Fibroblast of skin of left biceps (primary cell): ENCODE measurements at regions not wholly inside any gene's neighbourhood (a gene's known extent, or its start where the extent isn't known, plus 50 kb on each side); places are given as distances from the start of the nearest gene placed in this dataset.

ENCODE experiments used
- DNase-seq, 2 experiments: peaks; one replicate each; pipeline ENCODE4 v3.0.0-alpha.2; 2013; ENCODE audit warnings: low read depth in 2 of 2

DNA sequence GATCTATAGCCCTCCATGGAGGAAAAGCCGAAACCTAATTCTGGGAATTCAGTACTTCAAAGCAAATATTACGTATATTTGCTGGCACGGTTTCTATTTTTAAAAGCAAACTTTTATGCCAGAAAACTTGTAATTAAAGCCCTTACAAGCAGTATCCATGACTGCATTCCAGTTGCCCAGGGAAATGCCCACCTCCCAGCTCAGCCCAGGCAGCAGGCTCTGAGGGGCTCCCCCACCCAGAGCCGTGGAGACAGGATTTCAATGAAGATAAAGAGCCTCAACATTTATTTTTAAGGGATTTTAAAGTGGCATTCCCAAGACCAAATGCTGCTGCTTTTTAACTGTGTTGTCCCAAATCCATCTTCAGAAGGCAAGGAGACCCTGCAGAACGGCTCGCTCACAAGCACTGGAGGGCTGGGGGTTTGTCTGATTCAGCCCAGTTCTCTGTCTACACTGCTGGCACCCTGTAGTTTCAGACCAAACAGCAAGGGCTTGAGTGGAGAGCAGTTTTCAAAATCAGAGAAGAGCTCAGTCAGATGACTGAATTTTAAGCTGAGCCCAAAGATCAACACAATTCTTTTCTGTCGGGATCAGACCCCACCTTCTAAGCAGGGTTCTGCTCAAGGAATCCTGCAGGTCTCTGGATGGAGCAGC lies 105.1 kb downstream of the KCNF1 start:
- no peak for DNase-seq

DNA sequence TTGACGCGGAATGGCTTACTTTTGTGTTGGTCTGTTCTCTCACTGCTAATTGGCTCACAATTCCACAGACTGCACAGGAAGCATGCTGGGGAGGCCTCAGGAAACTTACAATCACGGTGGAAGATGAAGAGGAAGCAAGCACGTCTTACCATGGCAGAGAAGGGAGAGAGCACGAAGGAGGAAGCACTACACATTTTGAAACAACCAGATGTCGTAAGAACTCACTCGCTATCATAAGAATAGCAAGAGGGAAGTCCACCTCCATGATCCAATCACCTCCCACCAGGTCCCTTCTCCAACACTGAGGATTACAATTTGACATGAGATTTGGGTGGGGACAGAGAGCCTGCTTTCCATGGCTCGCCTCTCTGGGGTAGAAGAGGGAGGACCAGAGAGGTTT lies 106.2 kb downstream of the KCNF1 start:
- no peak for DNase-seq

DNA sequence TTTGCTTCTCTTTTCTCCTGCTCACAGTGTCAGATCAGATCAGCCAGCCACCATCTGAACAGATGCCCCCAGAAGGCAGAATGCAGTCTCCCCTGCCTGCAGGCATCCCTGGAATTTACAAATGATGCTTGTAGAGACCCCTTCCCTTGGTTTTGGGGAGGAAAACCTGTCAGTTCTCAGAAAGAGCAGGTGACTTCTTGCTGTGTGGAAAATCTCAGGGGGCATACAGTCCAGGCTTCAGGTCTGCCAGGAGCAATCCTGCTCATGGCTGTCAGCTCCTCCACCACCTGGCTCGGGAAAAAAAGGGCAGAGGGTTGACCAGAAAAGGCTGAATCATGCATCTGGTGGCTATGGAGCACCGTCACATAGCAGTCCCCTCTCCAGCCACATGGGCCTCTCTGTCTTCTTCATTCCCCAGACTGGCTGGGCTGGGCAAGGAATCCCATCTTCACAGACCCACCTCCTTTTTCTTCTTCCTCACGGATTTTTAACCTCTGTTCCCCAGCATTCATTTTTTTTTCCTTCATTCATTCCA lies 107.0 kb downstream of the KCNF1 start:
- no peak for DNase-seq

DNA sequence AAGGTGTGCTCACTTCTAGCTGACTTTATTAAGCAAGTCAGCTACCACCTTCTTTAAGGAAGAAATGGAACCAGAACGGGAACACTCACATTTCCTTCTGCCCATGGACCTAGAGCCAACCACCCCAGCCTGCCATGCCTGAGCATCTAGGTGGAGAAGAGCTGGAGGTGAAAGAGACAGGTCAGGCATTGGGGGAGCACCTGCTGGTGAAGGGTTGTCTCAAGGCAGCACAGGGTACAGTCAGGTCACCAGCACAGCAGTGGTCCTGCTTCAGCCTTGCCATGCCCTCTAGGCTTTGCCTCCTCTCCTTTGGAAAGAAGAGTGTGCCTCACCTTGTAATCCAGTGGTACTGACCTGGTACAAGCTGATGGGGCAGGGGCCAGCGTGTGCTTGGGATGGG lies 107.9 kb downstream of the KCNF1 start:
- no peak for DNase-seq

DNA sequence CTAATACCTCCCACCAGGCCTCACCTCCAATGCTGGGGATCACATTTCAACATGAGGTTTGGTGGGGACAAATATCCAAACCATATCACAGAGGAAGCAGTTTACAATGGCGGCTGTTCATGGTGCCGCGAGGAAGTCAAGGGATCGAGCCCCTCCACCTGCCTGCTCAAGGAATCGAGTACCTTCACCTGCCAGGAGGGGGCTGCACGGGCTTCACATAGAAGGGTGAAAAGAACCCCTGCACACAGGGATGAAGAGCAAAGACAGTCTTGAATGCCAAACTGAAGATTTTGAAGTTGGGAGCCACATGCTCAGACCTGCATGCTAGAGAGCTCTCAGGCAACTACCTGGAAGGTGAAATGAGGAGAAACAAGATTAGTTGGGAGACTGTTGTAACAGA lies 110.3 kb downstream of the KCNF1 start:
- DNase-seq, result no peak

DNA sequence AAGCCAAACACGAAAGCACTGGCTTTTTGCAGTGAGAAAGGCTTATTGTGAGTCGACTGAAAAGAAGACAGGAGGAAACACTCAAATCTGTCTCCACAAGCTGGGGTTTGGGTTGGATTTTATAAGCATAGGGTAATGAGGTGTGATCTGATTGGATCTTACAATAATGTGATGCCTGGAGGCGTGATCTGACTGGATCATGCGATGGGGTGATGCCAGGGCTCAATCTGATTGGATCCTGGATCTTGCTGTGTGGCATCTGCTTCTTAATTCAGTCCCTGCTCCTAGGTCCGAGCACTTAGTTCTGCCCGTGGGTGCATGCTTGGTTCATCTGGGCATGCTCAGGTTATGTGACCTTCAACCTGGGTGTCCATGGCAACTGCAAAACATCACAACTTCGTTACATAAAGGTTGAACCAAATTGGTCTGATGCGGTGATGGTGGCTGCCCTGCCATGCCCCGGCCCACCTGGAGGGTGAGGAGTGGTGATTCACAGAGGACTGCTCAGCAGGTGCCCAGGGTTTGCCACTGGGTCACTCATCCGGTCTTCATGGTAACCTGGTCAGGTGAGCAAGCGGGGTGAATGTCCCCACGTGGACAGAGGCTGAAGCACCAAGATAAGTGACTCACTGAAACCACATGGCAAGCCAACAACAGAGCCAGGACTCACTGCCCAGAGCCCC lies 111.0 kb downstream of the KCNF1 start:
- no peak for DNase-seq

DNA sequence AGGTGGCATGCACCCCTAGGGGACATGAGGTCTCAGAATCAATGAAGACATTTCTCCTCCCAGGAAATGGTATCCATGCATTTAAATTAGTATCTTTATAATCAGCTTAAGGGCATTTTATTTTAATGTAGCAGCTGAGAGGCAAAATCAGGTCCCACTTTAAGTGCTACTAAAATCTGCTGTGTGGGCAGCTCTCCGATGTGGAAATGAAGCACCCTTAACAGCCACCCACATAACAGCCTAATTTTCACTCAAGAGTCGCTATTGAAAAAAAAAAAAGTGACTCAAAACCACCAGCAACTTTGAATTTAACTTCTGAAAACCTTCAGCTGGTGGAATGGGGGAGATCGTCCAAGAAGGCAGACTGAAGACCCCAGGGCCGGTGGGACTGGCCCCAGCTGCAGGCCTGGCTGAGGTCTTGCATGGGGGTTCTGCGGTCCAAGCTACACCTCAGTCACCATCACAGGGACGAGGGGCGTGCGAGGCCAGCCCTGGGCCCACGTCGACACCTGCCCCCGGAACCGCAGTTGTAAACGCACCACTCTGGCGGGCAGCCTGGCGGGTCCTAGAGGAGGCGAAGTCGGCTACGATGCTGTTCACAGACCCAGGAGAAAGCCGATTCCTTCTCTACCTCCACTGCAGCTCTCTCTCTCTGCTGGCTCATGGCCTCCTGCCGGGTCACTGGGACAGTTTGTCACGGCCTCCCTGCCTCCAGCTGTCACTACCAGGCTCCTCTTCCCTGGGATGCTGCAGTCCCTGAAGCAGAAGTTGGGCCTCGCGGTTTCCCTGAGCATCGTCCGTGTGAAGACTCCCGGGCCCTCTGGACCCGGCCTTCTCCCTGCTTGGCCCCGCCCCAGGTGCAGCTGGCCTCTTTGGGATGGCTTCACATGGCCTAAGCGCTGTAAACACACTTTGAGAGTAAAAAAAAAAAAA lies 111.9 kb downstream of the KCNF1 start:
- DNase-seq, result no peak

DNA sequence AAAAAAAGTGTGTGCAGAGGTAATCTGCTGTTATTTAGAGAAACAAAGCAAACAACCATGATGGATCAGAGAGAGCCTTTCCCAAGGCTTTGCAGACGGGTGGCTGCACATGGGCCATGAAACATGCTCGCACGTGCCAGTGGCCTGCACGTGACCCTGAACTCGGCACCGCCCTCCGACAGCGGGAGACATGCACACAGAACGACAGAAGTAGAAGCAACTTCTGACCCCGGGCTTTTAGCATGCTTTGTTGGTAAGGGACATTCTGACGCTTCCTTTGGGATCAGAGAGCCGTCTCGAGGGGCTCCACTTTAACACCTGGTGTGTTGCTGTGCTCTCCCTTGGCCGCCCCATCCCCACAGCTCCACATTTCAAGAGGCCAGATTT lies 112.5 kb downstream of the KCNF1 start:
- no peak for DNase-seq

DNA sequence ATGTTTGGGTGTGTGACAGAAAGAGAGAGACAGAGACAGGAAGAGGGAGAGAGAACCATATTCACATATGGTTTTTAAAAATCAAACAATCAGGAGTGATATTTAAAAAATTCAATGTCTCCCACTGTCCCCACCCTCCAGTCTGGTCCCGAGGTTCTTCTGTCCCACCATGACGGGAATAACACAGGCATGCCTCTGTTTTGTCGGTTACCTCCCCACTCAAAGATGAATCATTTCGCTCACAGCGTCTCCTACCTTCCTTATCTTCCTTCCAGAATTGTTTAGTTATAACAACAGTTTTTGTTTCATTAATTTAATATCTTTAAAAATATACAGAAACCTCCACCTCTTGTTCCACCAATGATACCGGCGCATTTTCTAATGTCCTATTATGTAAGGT lies 113.0 kb downstream of the KCNF1 start:
- DNase-seq, result no peak

DNA sequence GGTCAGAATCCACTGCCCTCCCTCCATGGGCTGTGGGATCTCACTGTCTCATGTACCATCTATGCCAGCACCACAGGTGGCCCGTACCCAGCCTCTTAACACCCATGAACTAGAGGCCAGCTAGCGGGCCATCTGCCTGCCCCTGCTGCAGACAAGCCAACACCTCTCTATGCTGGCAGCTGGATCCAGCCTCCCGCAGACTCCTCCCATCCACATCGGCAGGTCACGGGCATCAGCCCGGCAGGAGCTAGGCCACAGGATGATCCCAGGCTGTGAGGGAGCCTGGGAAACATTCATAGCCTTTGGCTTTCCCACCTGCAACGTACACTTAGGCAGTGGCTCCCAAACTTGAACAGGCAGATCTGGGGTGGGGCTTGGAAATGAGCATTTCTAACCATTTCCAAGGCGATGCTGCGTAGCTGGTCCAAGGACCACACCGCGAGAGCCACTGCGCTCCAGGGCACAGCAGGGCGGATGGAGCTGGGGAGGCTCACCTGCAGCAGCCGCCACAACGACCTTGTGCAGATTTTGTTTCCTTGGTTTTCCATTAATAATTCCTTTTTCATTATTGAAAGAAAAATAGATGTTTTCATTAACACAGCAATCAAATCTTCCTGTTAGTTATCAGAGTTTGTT lies 114.7 kb downstream of the KCNF1 start:
- no peak for DNase-seq

DNA sequence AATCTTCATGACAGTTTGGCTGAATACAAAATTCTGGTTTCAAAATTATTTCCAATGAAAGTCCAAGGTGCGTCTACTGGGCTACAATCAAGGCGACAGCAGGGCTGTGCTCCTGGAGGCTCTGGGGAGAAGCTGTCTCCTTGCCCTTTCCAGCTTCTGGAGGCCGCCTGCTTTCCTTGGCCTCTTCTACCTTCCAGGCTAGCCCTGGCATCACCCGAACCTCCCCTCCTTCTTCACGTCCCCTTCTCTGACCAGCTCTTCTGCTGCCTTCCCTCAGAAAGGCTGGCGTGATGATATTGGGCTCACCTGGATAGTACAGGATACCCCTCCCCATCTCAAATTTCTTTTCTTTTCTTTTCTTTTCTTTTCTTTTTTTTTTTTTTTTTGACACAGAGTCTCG lies 115.5 kb downstream of the KCNF1 start:
- DNase-seq, result no peak

DNA sequence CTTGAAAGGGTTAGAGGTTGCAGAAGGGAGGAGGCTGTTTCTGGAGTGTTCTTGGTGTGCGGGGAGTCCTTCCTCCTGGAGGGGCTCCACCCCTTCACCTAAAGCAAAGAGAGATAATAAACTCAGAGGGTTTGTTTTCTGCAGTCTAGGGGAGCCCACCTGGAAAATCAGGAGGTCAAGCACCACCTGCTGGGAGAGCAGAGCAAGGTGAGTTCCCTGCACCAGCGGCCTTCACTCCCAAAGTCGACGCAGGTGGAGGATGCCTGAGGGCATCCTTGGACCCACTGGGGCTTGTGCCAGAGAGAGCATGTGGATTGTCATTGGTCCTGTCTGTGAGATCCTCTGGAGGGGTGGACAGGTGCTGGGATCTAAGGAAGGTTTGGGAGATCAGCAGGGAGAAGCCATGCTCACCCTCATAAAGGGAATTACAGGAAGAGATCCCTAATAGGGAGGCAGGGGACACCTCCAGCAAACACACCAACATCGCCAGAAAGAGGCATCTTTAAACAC lies 116.7 kb downstream of the KCNF1 start:
- DNase-seq, result no peak

DNA sequence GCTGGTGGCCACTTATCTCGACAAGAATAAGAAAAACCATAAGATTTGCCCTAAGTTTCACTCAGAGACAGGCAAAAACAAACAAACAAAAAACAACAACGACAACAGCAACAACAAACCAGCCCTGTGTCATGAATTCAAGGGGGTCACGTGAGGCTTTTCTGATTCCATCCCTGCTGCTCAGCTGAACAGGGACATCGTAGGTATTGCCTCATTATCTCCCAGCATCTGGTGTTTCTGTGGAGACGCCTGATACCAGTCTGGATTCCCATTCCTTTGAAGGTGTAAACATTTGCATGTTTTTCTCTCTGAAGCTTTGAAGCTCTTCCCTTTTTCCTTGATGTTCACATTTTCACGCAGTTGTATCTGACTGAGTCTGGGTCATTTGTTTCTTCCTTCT lies 117.4 kb downstream of the KCNF1 start:
- DNase-seq, result no peak

DNA sequence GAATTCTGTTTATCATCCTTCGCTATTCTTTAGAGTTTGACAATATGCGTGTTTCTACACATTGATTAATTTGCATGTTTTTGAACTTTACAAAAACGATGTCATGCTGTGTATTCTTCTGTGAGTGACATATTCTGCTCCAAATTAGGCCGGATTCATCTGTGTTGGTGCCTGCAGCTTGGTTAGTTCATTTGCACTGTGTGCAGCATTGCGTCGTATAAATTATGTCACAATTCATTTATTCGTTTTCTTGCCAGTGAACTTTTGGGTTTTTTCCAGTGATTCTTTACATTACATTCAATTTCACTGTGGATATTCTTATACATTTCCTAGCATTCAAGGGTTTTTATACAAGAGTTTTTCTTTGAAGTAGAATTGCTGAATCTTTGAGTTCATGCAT lies 118.3 kb downstream of the KCNF1 start:
- DNase-seq, result no peak

DNA sequence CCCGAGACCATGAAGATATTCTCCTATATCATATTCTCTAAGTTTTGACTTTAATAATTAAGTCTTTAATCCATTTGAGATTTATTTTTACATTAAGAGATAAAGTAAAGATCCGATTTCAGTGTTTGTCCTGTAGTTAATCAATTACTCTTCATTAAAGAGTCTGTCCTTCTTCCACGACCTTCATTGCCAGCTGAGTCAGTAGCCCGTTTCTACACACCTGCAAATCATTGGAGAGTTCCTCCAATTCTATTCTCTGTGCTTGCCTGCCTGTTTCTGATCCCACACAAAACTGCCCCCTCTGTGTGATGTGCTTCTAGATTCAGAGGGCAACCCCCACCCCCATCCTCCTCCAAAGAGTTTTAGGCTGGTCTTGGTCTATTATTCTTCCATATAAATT lies 119.2 kb downstream of the KCNF1 start:
- no peak for DNase-seq

DNA sequence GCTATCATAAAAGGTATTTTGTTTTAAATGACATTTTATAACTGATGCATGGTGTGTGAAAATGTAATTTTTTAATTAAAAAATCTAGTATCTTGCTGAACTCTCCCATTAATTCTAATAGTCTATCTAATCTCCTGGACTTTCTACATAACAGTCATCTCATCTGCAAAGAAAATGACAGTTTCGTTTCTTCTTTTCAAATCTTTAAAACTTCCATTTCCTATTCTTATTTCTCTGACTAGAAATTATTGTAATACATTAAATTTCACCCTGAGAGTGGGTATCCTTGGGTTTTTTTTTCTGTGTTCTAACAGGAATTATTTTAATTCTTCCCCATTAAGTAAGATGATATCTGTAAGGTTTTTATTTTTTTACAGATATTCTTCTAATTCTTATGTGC lies 120.1 kb downstream of the KCNF1 start:
- DNase-seq, result no peak

DNA sequence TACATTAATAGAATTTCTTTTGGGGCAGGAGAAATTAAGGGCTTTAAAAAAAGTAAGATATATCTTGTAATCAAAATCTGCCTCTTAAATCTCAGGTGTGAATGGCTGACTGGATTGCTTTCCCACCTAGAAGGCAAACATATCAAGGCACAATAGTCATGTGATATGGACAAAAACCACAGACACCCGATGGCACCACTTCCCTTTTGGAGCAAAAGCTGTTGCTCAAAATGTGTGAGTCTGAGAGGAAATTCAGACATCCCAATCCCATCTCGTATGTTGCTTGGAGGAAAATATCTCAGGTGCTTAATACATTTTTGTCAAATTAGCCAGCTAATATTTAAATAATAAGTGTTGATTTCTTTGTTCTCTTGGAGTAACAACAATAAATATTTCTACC lies 120.7 kb downstream of the KCNF1 start:
- DNase-seq, result no peak

DNA sequence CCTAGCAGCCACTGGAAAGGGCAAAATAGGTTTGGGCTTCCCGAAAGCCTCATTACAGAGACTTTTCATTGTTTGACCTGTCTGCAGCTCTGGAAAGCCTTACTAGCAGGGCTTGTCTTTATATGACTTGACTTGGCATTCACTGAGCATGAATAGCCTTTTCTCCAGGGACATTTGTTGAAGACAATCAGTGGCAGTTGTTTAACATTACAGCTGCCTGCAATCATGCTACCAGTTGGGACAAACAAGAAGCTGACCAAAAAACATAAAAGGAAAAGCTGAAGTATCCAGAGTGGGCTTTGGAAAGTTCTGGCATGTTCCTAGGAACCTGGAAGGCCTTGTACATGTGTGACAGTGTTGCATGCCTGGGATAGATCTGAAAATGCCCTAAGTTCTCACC lies 121.4 kb downstream of the KCNF1 start:
- no peak for DNase-seq

DNA sequence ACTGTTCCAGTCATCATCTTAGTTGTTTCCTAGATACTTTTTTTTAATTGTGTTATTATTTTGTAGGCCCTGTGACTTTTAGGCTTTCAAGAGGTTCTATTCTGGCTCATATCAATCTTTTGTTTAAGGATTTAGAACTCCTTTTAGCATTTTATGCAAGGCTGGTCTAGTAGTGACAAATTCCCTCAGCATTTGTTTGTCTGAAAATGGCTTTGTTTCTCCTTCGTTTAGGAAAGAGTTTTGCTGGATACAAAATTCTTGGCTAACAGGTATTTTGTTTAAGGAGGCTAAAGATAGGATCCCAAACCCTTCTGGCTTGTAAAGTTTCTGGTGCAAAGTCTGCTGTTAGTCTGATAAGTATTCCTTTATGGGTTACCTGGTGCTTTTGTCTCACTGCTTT lies 116.6 kb upstream of the SLC66A3 start:
- no peak for DNase-seq

DNA sequence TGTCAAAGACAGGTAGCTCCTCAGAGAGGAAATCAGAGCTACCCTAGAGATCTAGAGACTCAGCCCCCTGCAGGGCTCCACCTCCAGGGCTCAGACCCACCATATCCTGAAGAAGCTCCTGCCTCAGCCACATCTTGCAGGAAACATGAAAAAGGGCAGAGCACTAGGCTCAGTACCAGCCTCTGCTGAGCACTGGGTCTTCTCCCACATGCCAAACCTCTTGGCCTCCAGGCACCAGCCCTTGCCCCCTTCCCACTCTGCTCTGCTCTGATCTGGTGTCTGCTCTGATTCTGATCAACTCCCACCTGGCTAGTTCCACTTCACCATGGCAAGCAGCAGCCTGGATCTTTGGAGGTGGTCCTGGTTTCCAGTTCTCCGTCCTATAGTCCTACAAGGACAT lies 114.3 kb upstream of the SLC66A3 start:
- DNase-seq, result no peak

DNA sequence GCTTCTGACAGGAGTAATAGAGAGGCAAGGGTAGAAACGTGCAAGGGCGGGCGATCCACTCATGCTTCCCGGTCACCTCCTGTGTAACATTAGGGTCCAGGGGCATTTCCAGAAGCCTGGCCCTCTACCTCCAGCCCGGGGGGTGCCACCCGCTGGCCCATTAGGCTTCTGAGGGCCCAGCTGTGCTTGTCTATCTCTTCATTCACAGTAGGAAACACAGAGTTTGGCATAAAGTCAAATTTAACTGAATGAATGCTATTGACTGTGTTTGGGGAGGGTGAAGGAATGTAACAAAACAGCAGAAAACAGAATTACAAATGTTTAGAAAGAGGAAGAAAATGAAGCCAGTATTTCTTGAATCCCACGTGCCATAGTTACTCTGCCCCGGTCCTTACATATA lies 112.4 kb upstream of the SLC66A3 start:
- DNase-seq, result no peak

DNA sequence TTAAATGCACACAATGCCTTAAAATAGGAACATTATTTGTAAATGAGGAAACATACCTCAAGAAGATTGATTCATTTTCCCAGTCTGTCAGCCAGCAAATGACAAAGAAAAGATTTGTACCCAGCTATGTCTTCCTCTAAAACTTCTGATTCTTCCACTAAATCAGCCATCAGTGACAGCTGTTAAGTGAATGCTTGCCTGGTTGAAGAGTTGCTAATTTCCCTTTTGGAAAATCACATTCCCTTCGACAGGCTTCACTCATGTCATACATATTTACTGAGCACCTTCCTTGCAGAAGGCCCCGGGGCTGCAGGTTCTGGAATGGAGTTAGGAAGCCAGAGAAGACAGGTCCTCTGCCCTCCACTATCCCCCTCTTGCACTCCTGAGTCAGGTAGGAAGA lies 112.0 kb upstream of the SLC66A3 start:
- no peak for DNase-seq
